Astrocyte of the spinal cord (primary cell): ENCODE measurements at regions not wholly inside any gene's neighbourhood (a gene's known extent, or its start where the extent isn't known, plus 50 kb on each side); places are given as distances from the start of the nearest gene placed in this dataset.

Experiments used
- DNase-seq: peaks from one replicate; pipeline ENCODE4 v3.0.0; 2011; ENCODE audit warnings: low read depth, low spot score
- H3K4me3 ChIP-seq: 2 replicates; pipeline ENCODE4 v1.5.1; 2011; ENCODE audit warnings: low read depth, mild to moderate bottlenecking, low read length, moderate library complexity
- in situ Hi-C: cut with HindIII; loops from 2 replicates; pipeline ENCODE4 v1.10.0; 2017; ENCODE audit warnings: low sequenced_read_pairs
- TF ChIP-seq, protein P1 (sequence below): IDR thresholded peaks from 2 replicates; pipeline ENCODE4 v1.5.1; 2012; ENCODE audit warnings: low read depth, mild to moderate bottlenecking, low read length, inconsistent platforms

DNA sequence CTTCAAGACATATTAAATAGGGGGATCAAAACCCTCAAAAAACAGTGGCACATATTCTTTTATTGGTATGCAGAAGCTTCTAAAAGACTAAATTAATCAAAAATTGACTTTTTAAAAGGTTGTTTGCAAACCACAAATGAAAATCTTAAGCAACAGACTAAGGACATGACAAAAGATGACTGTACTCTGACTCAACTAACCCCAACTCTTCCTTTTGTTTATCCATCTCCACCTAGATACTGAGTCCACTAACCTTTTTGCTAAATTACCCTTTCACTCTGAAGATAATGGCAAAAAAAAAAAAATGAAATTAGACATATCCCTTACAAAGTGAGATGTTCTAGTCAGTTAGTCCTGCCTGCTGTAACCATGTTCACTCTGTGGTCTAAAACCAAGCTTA lies 91.6 kb upstream of the NLRP2B start:
- in situ Hi-C loops = no loop called here
- no peak for DNase-seq
- no peak overlapping the region for H3K4me3 ChIP-seq
- TF ChIP-seq, protein P1, sequence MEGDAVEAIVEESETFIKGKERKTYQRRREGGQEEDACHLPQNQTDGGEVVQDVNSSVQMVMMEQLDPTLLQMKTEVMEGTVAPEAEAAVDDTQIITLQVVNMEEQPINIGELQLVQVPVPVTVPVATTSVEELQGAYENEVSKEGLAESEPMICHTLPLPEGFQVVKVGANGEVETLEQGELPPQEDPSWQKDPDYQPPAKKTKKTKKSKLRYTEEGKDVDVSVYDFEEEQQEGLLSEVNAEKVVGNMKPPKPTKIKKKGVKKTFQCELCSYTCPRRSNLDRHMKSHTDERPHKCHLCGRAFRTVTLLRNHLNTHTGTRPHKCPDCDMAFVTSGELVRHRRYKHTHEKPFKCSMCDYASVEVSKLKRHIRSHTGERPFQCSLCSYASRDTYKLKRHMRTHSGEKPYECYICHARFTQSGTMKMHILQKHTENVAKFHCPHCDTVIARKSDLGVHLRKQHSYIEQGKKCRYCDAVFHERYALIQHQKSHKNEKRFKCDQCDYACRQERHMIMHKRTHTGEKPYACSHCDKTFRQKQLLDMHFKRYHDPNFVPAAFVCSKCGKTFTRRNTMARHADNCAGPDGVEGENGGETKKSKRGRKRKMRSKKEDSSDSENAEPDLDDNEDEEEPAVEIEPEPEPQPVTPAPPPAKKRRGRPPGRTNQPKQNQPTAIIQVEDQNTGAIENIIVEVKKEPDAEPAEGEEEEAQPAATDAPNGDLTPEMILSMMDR = no peak

GRCh38 chrX:57752866-57753265 lies 72.8 kb upstream of the NLRP2B start:
- DNase-seq = no peak
- TF ChIP-seq, protein P1 = no peak
- H3K4me3 ChIP-seq = no peak overlapping the region
- in situ Hi-C loops = no loop called here

- TF ChIP-seq, protein P1 = no peak
- no peak for DNase-seq
- no peak overlapping the region for H3K4me3 ChIP-seq
- in situ Hi-C loops = no loop called here
Observed at GRCh38 chrX:57741107-57741506, 61.0 kb upstream of the NLRP2B start.

- H3K4me3 ChIP-seq = no peak overlapping the region
- TF ChIP-seq, protein P1 = no peak
- in situ Hi-C loops = no loop called here
- DNase-seq = no peak
Observed at GRCh38 chrX:57737881-57738280, 57.8 kb upstream of the NLRP2B start.
